GM12878 (cell line): ENCODE measurements at regions not wholly inside any gene's neighbourhood (a gene's known extent, or its start where the extent isn't known, plus 50 kb on each side); places are given as distances from the start of the nearest gene placed in this dataset.

Experiments
- ATAC-seq: fragments of 200-7000 bp; cut with Tn5 transposase; 3 replicates; pipeline ENCODE4 v1.9.1; 2020; ENCODE audit warnings: mild to moderate bottlenecking, moderate library complexity
- BruUV-seq: library from RNA; stranded (reverse); fragments of 400-500 nt; replicated peaks from 2 replicates; lab custom pipeline; 2021; lab: Mats Ljungman, UMichigan
- CTCF ChIA-PET: fragments of 300-600 bp; sonication (Branson Sonifier 250); formaldehyde crosslinking; extraction: SDS; loops from one replicate; lab custom pipeline; 2021; ENCODE audit warnings: inconsistent platforms; lab: Yijun Ruan, JAX
- POLR2A ChIA-PET: fragments of 350-600 bp; formaldehyde crosslinking; extraction: SDS; loops from one replicate; lab custom pipeline; 2021; ENCODE audit warnings: inconsistent platforms; lab: Charles Lee
- RAD21 ChIA-PET: fragments of 300-600 bp; sonication (Branson Sonifier 250); formaldehyde crosslinking; loops from one replicate; lab custom pipeline; 2023; ENCODE audit warnings: antibody characterized with exemption; ENCODE audit not compliant: unreplicated experiment; lab: Charles Lee
- SMC1A ChIA-PET: fragments of 300-600 bp; sonication (Branson Sonifier 250); formaldehyde crosslinking; loops from one replicate; lab custom pipeline; 2023; ENCODE audit not compliant: unreplicated experiment, uncharacterized antibody; lab: Charles Lee
- DNase-seq: peaks from one replicate; pipeline ENCODE4 v3.0.0-alpha.2; 2011; ENCODE audit warnings: low read depth, low spot score
- FAIRE-seq: peaks from 3 replicates; lab custom pipeline; 2011; peaks lifted over from hg19 to GRCh38; lab: Jason Lieb, UNC
- H2AFZ ChIP-seq: 2 replicates; pipeline ENCODE4 v1.6.0; 2011; ENCODE audit warnings: low read depth, low read length, control low read depth; ENCODE audit not compliant: control insufficient read depth
- H3K27ac ChIP-seq: 2 replicates; pipeline ENCODE4 v1.5.1; 2011; ENCODE audit warnings: control low read depth; ENCODE audit not compliant: control insufficient read depth, insufficient read depth
- H3K27me3 ChIP-seq, 2 experiments: replicated peaks in 1 of 2; 2 replicates each; pipeline versions ENCODE4 v1.6.0 to v1.6.1; 2011; ENCODE audit warnings: low read length in 1 of 2; ENCODE audit not compliant: control insufficient read depth in 2 of 2, insufficient read depth in 2 of 2
- H3K36me3 ChIP-seq, 2 experiments: 2 replicates each; pipeline ENCODE4 v1.5.1; 2011; ENCODE audit warnings: low read length in 1 of 2; ENCODE audit not compliant: control insufficient read depth in 2 of 2, insufficient read depth in 2 of 2
- H3K4me1 ChIP-seq: 2 replicates; pipeline ENCODE4 v1.6.1; 2011; ENCODE audit warnings: mild to moderate bottlenecking, low read length, moderate library complexity, mixed read lengths; ENCODE audit not compliant: control insufficient read depth, insufficient read depth
- H3K4me2 ChIP-seq: 2 replicates; pipeline ENCODE4 v1.6.0; 2011; ENCODE audit warnings: control low read depth; ENCODE audit not compliant: control insufficient read depth, insufficient read depth
- H3K4me3 ChIP-seq: fragments of 200-600 bp; sonication (generic); 2 replicates; pipeline ENCODE4 v1.5.1; 2016
- H3K79me2 ChIP-seq: 2 replicates; pipeline ENCODE4 v1.6.0; 2011; ENCODE audit warnings: low read length; ENCODE audit not compliant: control insufficient read depth, insufficient read depth
- H3K9ac ChIP-seq: 2 replicates; pipeline ENCODE4 v1.8.0; 2011; ENCODE audit warnings: low read length, control low read depth, mixed read lengths; ENCODE audit not compliant: control insufficient read depth, insufficient read depth
- H3K9me3 ChIP-seq: replicated peaks from 3 replicates; pipeline ENCODE4 v1.5.1; 2011; ENCODE audit warnings: mild to moderate bottlenecking, low read length; ENCODE audit not compliant: control insufficient read depth, insufficient read depth
- H4K20me1 ChIP-seq: 2 replicates; pipeline ENCODE4 v1.6.0; 2011; ENCODE audit not compliant: control insufficient read depth, insufficient read depth
- RBBP5 ChIP-seq: fragments of 200-600 bp; sonication (generic); conservative IDR thresholded peaks from 2 replicates; pipeline ENCODE4 v1.6.1; 2016
- ZNF217 ChIP-seq: fragments of 450-650 bp; IDR thresholded peaks from 2 replicates; pipeline ENCODE4 v1.6.1; 2017; ENCODE audit warnings: antibody characterized with exemption, mild to moderate bottlenecking
- WGBS: methylation state at CpG from one replicate; pipeline ENCODE4 v1.1.6; 2016; ENCODE audit warnings: low lambda C conversion rate; ENCODE audit not compliant: insufficient replicate concordance, insufficient coverage; ENCODE audit errors: missing lambda C conversion rate; 5-methylcytosine and 5-hydroxymethylcytosine counted together
- in situ Hi-C: fragments of 300-500 bp; cut with MboI; formaldehyde crosslinking; loops from 9 replicates; pipeline ENCODE4 v1.14.3; 2018; ENCODE audit warnings: mixed read lengths
- intact Hi-C: fragments of 100-400 bp; cut with micrococcal nuclease; formaldehyde crosslinking; loops from one replicate; pipeline ENCODE4 v1.14.2; 2022; ENCODE audit not compliant: unreplicated experiment
- TF ChIP-seq, protein P1 (sequence below): IDR thresholded peaks from 2 replicates; pipeline ENCODE4 v1.6.1; 2012; ENCODE audit warnings: low read depth, low read length, improper control_type of control experiment

DNA sequence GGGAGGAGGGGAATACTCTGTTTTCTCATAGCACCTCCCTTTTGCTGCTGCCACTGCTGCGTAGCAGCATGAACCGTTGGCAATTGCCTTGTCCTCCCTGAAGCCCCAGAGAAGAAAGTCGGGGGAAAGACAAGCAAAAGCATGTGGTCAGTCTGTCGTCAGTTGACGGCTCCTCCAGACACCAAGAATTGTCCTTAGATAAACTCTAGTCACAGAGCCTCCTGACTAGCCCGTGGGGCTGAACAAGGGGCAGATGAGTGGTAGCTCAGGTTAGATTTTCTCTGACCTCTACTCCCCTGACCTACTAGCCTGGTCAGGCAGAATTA lies 126.4 kb upstream of the HSD17B12 start:
- no peak overlapping the region for H3K4me3 ChIP-seq
- peaks cover 12% of the 10 kb centered on the region for H3K4me1 ChIP-seq
- TF ChIP-seq, protein P1, sequence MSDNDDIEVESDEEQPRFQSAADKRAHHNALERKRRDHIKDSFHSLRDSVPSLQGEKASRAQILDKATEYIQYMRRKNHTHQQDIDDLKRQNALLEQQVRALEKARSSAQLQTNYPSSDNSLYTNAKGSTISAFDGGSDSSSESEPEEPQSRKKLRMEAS = no peak
- 0 out of 2 replicates have a peak, but pooled peaks have one; percentile 4 for TF ChIP-seq ZNF217
- TF ChIP-seq, all 136 proteins: peak for 1
- H4K20me1 ChIP-seq = no peaks in the 10 kb centered on the region
- no peaks in the 10 kb centered on the region for H3K9me3 ChIP-seq
- no peaks in the 10 kb centered on the region for H3K36me3 ChIP-seq
- FAIRE-seq (no peak), DNase-seq (no peak), ATAC-seq (no peak)
- WGBS = 8% methylated on average over 6 of the region's 6 CpGs
- no peak overlapping the region for H3K9ac ChIP-seq
- no TSS peak for BruUV-seq
- ChIA-PET RAD21 (no interaction called here), POLR2A (no interaction called here), CTCF (no interaction called here), SMC1A (interaction anchor here (1.3 to 1.7 kb wide), 2 partner anchors 12 to 19 kb away, joined by 3 to 4 read pairs; no protein-coding TSS in a partner anchor)
- peaks cover 6 to 18% of the 10 kb centered on the region in 2 experiments for H3K27me3 ChIP-seq
- no peak overlapping the region for H2AFZ ChIP-seq
- peak overlapping the region; percentile 12; the same call in 1 of the 2 replicates for H3K4me2 ChIP-seq
- no peaks in the 10 kb centered on the region for H3K79me2 ChIP-seq
- no peak overlapping the region for H3K27ac ChIP-seq
- in situ Hi-C loops = no loop called here
- intact Hi-C loops = no loop called here

DNA sequence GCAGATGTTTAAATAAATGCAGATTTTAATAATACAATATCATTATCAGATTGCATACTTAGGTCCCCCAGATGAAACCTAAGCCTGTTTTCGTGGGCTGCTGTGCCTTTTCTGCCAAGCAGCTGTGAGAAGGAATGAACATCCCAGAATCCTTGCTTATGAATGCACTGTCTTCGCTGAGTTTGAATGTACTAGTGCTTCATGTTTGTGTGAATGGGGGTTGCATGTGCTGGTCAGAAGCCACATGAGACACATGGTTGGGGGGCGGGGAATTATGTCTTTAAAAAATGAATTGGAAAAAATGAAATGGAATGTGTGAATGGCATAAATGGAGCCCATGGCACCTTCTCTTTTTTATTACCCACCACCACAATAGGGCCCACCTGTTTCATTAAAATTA lies 125.4 kb upstream of the HSD17B12 start:
- in situ Hi-C loops = no loop called here
- H3K27me3 ChIP-seq = peaks cover 10 to 16% of the 10 kb centered on the region in 2 experiments
- no peak overlapping the region for H3K4me3 ChIP-seq
- no peaks in the 10 kb centered on the region for H3K9me3 ChIP-seq
- 38% methylated on average over 3 of the region's 3 CpGs for WGBS
- no TSS peak for BruUV-seq
- TF ChIP-seq RBBP5 = no peak
- TF ChIP-seq, all 136 proteins: peak for 0
- DNase-seq = no peak
- intact Hi-C loops = no loop called here
- Histone ChIP-seq H3K4me1 (peaks cover 12% of the 10 kb centered on the region), H3K36me3 (no peaks in the 10 kb centered on the region), H3K79me2 (no peaks in the 10 kb centered on the region), H4K20me1 (no peaks in the 10 kb centered on the region), H3K9ac (no peak overlapping the region), H2AFZ (no peak overlapping the region), H3K4me2 (no peak overlapping the region), H3K27ac (no peak overlapping the region)
- ChIA-PET POLR2A (no interaction called here), SMC1A (interaction anchor here (1.3 kb wide), 1 partner anchor 11 kb away, joined by 3 read pairs; no protein-coding TSS in a partner anchor), CTCF (interaction anchor here (1.0 to 1.3 kb wide), 3 partner anchors 10 to 18 kb away, joined by 4 to 5 read pairs (median 4); no protein-coding TSS in a partner anchor), RAD21 (no interaction called here)
- no peak for ATAC-seq
- no peak for FAIRE-seq
